Smooth muscle cell (in vitro differentiated cells): ENCODE measurements at regions not wholly inside any gene's neighbourhood (a gene's known extent, or its start where the extent isn't known, plus 50 kb on each side); places are given as distances from the start of the nearest gene placed in this dataset.
"Not testable (repeated sequence)": the region's sequence is repeated elsewhere in the genome, so short reads cannot be mapped to it uniquely, and the experiment has no call there.

Source experiments
- DNase-seq: peaks from one replicate; lab custom pipeline; 2025; ENCODE audit not compliant: unreplicated experiment; lab: John Stamatoyannopoulos, UW
- H2AFZ ChIP-seq: fragments of 200-600 bp; sonication (generic); 2 replicates; pipeline ENCODE4 v1.6.0; 2016; ENCODE audit warnings: antibody characterized with exemption, low read depth, mild to moderate bottlenecking
- H3F3A ChIP-seq: fragments of 200-600 bp; sonication (generic); 2 replicates; pipeline ENCODE4 v1.6.0; 2017; ENCODE audit warnings: antibody characterized with exemption, low read depth
- H3K27ac ChIP-seq: fragments of 200-600 bp; sonication (generic); 2 replicates; pipeline ENCODE4 v1.5.1; 2016; ENCODE audit warnings: low read depth, mild to moderate bottlenecking
- H3K27me3 ChIP-seq: fragments of 200-600 bp; sonication (generic); 2 replicates; pipeline ENCODE4 v1.6.1; 2016; ENCODE audit warnings: low read depth, mild to moderate bottlenecking
- H3K36me3 ChIP-seq: fragments of 200-600 bp; sonication (generic); 2 replicates; pipeline ENCODE4 v1.5.1; 2016; ENCODE audit warnings: low read depth
- H3K4me1 ChIP-seq: fragments of 200-600 bp; sonication (generic); 2 replicates; pipeline ENCODE4 v1.5.1; 2016; ENCODE audit warnings: low read depth
- H3K4me2 ChIP-seq: fragments of 200-600 bp; sonication (generic); 2 replicates; pipeline ENCODE4 v1.6.0; 2016; ENCODE audit warnings: mild to moderate bottlenecking
- H3K4me3 ChIP-seq: fragments of 200-600 bp; sonication (generic); 2 replicates; pipeline ENCODE4 v1.5.1; 2016; ENCODE audit warnings: mild to moderate bottlenecking
- H3K79me2 ChIP-seq: fragments of 200-600 bp; sonication (generic); 2 replicates; pipeline ENCODE4 v1.6.0; 2016; ENCODE audit warnings: low read depth, mild to moderate bottlenecking
- H3K9ac ChIP-seq: fragments of 200-600 bp; sonication (generic); 2 replicates; pipeline ENCODE4 v1.6.0; 2016; ENCODE audit warnings: low read depth
- H3K9me3 ChIP-seq: fragments of 200-600 bp; sonication (generic); replicated peaks from 2 replicates; pipeline ENCODE4 v1.5.1; 2016; ENCODE audit warnings: low read depth
- H4K20me1 ChIP-seq: fragments of 200-600 bp; sonication (generic); 2 replicates; pipeline ENCODE4 v1.6.0; 2016; ENCODE audit warnings: low read depth
- CTCF ChIP-seq: fragments of 200-600 bp; sonication (generic); IDR thresholded peaks from 2 replicates; pipeline ENCODE4 v1.5.1; 2017; ENCODE audit warnings: borderline replicate concordance, mild to moderate bottlenecking, antibody characterized with exemption; ENCODE audit not compliant: insufficient read depth, poor library complexity, severe bottlenecking
- WGBS: methylation state at CpG from one replicate; pipeline ENCODE4 v1.1.7; 2016; ENCODE audit warnings: low lambda C conversion rate; 5-methylcytosine and 5-hydroxymethylcytosine counted together

GRCh38 chr4:34974313-34974680, 1270.0 kb downstream of the ARAP2 start:
- Histone ChIP-seq H3K4me2 (no peak overlapping the region), H3K36me3 (no peaks in the 10 kb centered on the region), H3K9ac (no peak overlapping the region), H3K27me3 (no peaks in the 10 kb centered on the region), H4K20me1 (no peaks in the 10 kb centered on the region), H3K4me3 (no peak overlapping the region), H3F3A (no peaks in the 10 kb centered on the region), H2AFZ (no peak overlapping the region), H3K4me1 (no peaks in the 10 kb centered on the region), H3K9me3 (no peaks in the 10 kb centered on the region), H3K79me2 (no peaks in the 10 kb centered on the region), H3K27ac (no peak overlapping the region)
- DNase-seq = no peak
- no peak for TF ChIP-seq CTCF

- not testable (repeated sequence) for DNase-seq, H3F3A ChIP-seq, H3K79me2 ChIP-seq, H3K4me3 ChIP-seq, H3K9ac ChIP-seq, H3K4me2 ChIP-seq, H3K27ac ChIP-seq, H2AFZ ChIP-seq, H3K36me3 ChIP-seq, H3K9me3 ChIP-seq, H4K20me1 ChIP-seq, H3K27me3 ChIP-seq, H3K4me1 ChIP-seq
- 65% methylated on average over 8 of the region's 8 CpGs for WGBS
These were observed 1223.1 kb downstream of the ARAP2 start for GRCh38 chr4:35021222-35021621.

GRCh38 chr4:35025152-35025834, 1219.0 kb downstream of the ARAP2 start:
- H3K4me2 ChIP-seq = no peak overlapping the region
- TF ChIP-seq CTCF = no peak
- no peak overlapping the region for H3K4me3 ChIP-seq
- DNase-seq = no peak
- no peak overlapping the region for H3K9ac ChIP-seq
- H4K20me1 ChIP-seq = no peaks in the 10 kb centered on the region
- H3K4me1 ChIP-seq = no peaks in the 10 kb centered on the region
- H3K27me3 ChIP-seq = no peaks in the 10 kb centered on the region
- no peaks in the 10 kb centered on the region for H3K79me2 ChIP-seq
- H3K9me3 ChIP-seq = no peaks in the 10 kb centered on the region
- H2AFZ ChIP-seq = no peak overlapping the region
- WGBS = 83% methylated on average over 3 of the region's 3 CpGs
- no peaks in the 10 kb centered on the region for H3F3A ChIP-seq
- H3K36me3 ChIP-seq = no peaks in the 10 kb centered on the region
- H3K27ac ChIP-seq = no peak overlapping the region

GRCh38 chr4:35038079-35038805, 1206.1 kb downstream of the ARAP2 start:
- H3K4me3 ChIP-seq = no peak overlapping the region
- H3K36me3 ChIP-seq = no peaks in the 10 kb centered on the region
- DNase-seq = no peak
- H3K9me3 ChIP-seq = no peaks in the 10 kb centered on the region
- H3K27me3 ChIP-seq = no peaks in the 10 kb centered on the region
- H3K79me2 ChIP-seq = no peaks in the 10 kb centered on the region
- no peaks in the 10 kb centered on the region for H3F3A ChIP-seq
- no peak overlapping the region for H3K4me2 ChIP-seq
- no peak overlapping the region for H3K9ac ChIP-seq
- 90% methylated on average over 29 of the region's 29 CpGs for WGBS
- H4K20me1 ChIP-seq = no peaks in the 10 kb centered on the region
- TF ChIP-seq CTCF = no peak
- no peaks in the 10 kb centered on the region for H3K4me1 ChIP-seq
- no peak overlapping the region for H2AFZ ChIP-seq
- H3K27ac ChIP-seq = no peak overlapping the region
